PFSK-1 (cell line): ENCODE measurements at regions not wholly inside any gene's neighbourhood (a gene's known extent, or its start where the extent isn't known, plus 50 kb on each side); places are given as distances from the start of the nearest gene placed in this dataset.

ENCODE experiments used
- FOXP2 ChIP-seq: optimal IDR thresholded peaks from 2 replicates; pipeline ENCODE3; 2011; ENCODE audit warnings: borderline replicate concordance, control low read depth, inconsistent platforms; ENCODE audit not compliant: insufficient read depth; ENCODE audit errors: extremely low read length, extremely low read depth
- SIN3A ChIP-seq: IDR thresholded peaks from 2 replicates; pipeline ENCODE4 v1.6.1; 2012; ENCODE audit warnings: mild to moderate bottlenecking, low read length, moderate library complexity, borderline replicate concordance; ENCODE audit not compliant: insufficient read depth
- TAF1 ChIP-seq: IDR thresholded peaks from 2 replicates; pipeline ENCODE4 v1.6.1; 2012; ENCODE audit warnings: low read length, control low read depth, borderline replicate concordance; ENCODE audit not compliant: insufficient read depth

DNA sequence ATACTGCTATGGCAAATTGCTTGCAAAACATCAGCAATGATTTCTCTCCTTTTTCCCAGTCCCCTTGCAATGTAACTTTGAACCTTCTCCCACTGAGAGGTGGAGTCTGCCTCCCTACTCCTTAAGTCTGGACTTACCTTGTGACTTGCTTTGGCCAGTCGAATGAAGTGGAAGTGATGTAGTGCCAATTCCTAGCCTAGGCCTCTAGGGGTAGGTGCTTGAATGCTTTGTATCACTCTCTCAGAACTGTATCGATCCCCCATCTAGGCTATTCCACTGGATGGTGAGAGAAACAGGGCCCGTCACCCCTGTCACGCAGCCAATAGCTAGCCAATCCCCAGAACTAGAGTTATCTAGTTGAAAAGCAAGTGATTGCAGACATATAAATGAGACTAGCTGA, 238.6 kb downstream of the BTBD3 start:
- no peak for TF ChIP-seq FOXP2
- TF ChIP-seq SIN3A: no peak
- TF ChIP-seq TAF1: no peak
